Natural killer cell (primary cell): ENCODE measurements at regions not wholly inside any gene's neighbourhood (a gene's known extent, or its start where the extent isn't known, plus 50 kb on each side); places are given as distances from the start of the nearest gene placed in this dataset.

Experiments used
- ATAC-seq, 3 donors: fragments of 150-1000 bp in 2 of 3; fragments of 200-7000 bp in 1 of 3; cut with Tn5 transposase; 1 replicate in 1 of 3; 2 replicates in 2 of 3; pipeline ENCODE4 v1.10.0; 2021; ENCODE audit warnings: mild to moderate bottlenecking in 2 of 3, moderate library complexity in 2 of 3
- DNase-seq, 2 donors: peaks; one replicate each; pipeline versions ENCODE4 v3.0.0 to v3.0.0-alpha.2; 2013 to 2021; ENCODE audit warnings: mixed read lengths in 1 of 2
- H3K27ac ChIP-seq: one replicate; pipeline ENCODE4 v1.5.1; 2013; ENCODE audit warnings: mild to moderate bottlenecking, low read length
- H3K27me3 ChIP-seq: one replicate; pipeline ENCODE4 v1.6.1; 2013; ENCODE audit warnings: low read length; ENCODE audit not compliant: control insufficient read depth, insufficient read depth
- H3K36me3 ChIP-seq: one replicate; pipeline ENCODE4 v1.6.1; 2013; ENCODE audit warnings: low read length; ENCODE audit not compliant: control insufficient read depth, insufficient read depth
- H3K4me1 ChIP-seq: one replicate; pipeline ENCODE4 v1.6.1; 2013; ENCODE audit warnings: low read length; ENCODE audit not compliant: control insufficient read depth, insufficient read depth
- H3K4me3 ChIP-seq: one replicate; pipeline ENCODE4 v1.5.1; 2013; ENCODE audit warnings: low read length
- H3K9me3 ChIP-seq: one replicate; pipeline ENCODE4 v1.6.1; 2013; ENCODE audit warnings: low read length; ENCODE audit not compliant: control insufficient read depth, insufficient read depth
- H3K27ac Mint-ChIP-seq, 2 donors: one replicate each; pipeline ENCODE4 v1.8.0; 2022; ENCODE audit warnings: mild to moderate bottlenecking in 2 of 2, mixed read lengths in 2 of 2, moderate library complexity in 1 of 2
- H3K27me3 Mint-ChIP-seq, 2 donors: one replicate each; pipeline ENCODE4 v1.8.0; 2022; ENCODE audit warnings: low read depth in 2 of 2, mixed read lengths in 2 of 2
- H3K36me3 Mint-ChIP-seq: one replicate; pipeline ENCODE4 v1.8.0; 2022; ENCODE audit warnings: mixed read lengths
- H3K4me1 Mint-ChIP-seq, 2 donors: one replicate each; pipeline ENCODE4 v1.8.0; 2022; ENCODE audit warnings: mixed read lengths in 2 of 2
- H3K4me3 Mint-ChIP-seq: one replicate; pipeline ENCODE4 v1.8.0; 2022; ENCODE audit warnings: mild to moderate bottlenecking, moderate library complexity, mixed read lengths
- H3K9me3 Mint-ChIP-seq, 2 donors: one replicate each; pipeline ENCODE4 v1.8.0; 2022; ENCODE audit warnings: mixed read lengths in 2 of 2
- CTCF ChIP-seq: fragments of 200-600 bp; IDR thresholded peaks from one replicate; pipeline ENCODE4 v1.8.0; 2022; ENCODE audit warnings: antibody characterized with exemption
- WGBS: methylation state at CpG from one replicate; pipeline ENCODE4 v1.1.7; 2013; ENCODE audit warnings: missing lambda C conversion rate; ENCODE audit not compliant: insufficient coverage; 5-methylcytosine and 5-hydroxymethylcytosine counted together
- intact Hi-C: fragments of 100-400 bp; cut with micrococcal nuclease; formaldehyde crosslinking; loops from one replicate; pipeline ENCODE4 v1.14.2; 2022

GRCh38 chr16:66224186-66224585 lies 142.3 kb upstream of the CDH5 start:
- intact Hi-C loops = no loop called here
- ATAC-seq (no peak), DNase-seq (no peak)
- Mint-ChIP-seq H3K9me3 (no peaks in the 10 kb centered on the region), H3K4me1 (peaks cover 0 to 3% of the 10 kb centered on the region in 2 donors), H3K27ac (no peak overlapping the region), H3K36me3 (no peaks in the 10 kb centered on the region), H3K27me3 (peaks cover 0 to 4% of the 10 kb centered on the region in 2 donors), H3K4me3 (no peak overlapping the region)
- WGBS = 50% methylated on average over 2 of the region's 2 CpGs
- H3K4me3 ChIP-seq = no peak overlapping the region
- H3K36me3 ChIP-seq = no peaks in the 10 kb centered on the region
- no peaks in the 10 kb centered on the region for H3K9me3 ChIP-seq
- no peaks in the 10 kb centered on the region for H3K27me3 ChIP-seq
- H3K4me1 ChIP-seq = peaks cover 5% of the 10 kb centered on the region
- no peak for TF ChIP-seq CTCF
- no peak overlapping the region for H3K27ac ChIP-seq

GRCh38 chr16:66223176-66223780 lies 143.2 kb upstream of the CDH5 start:
- no peak for TF ChIP-seq CTCF
- Histone ChIP-seq H3K9me3 (no peaks in the 10 kb centered on the region), H3K27ac (no peak overlapping the region), H3K4me1 (no peaks in the 10 kb centered on the region), H3K4me3 (no peak overlapping the region), H3K36me3 (no peaks in the 10 kb centered on the region), H3K27me3 (no peaks in the 10 kb centered on the region)
- no peak for DNase-seq
- Mint-ChIP-seq H3K9me3 (no peaks in the 10 kb centered on the region), H3K36me3 (no peaks in the 10 kb centered on the region), H3K27me3 (peaks cover 6% of the 10 kb centered on the region in 2 donors), H3K27ac (no peak overlapping the region), H3K4me1 (no peaks in the 10 kb centered on the region), H3K4me3 (no peak overlapping the region)
- intact Hi-C loops = no loop called here
- WGBS = 47% methylated on average over 5 of the region's 8 CpGs
- ATAC-seq = no peak

- WGBS = 86% methylated on average over 1 of the region's 1 CpG
- Histone ChIP-seq H3K36me3 (no peaks in the 10 kb centered on the region), H3K4me1 (no peaks in the 10 kb centered on the region), H3K27ac (no peak overlapping the region), H3K9me3 (no peaks in the 10 kb centered on the region), H3K27me3 (no peaks in the 10 kb centered on the region), H3K4me3 (no peak overlapping the region)
- H3K27me3 Mint-ChIP-seq = peaks cover 6 to 9% of the 10 kb centered on the region in 2 donors
- no peak for TF ChIP-seq CTCF
- no peaks in the 10 kb centered on the region for H3K36me3 Mint-ChIP-seq
- H3K4me1 Mint-ChIP-seq = no peaks in the 10 kb centered on the region
- H3K4me3 Mint-ChIP-seq = no peak overlapping the region
- no peaks in the 10 kb centered on the region for H3K9me3 Mint-ChIP-seq
- ATAC-seq (no peak), DNase-seq (no peak)
- intact Hi-C loops = no loop called here
- no peak overlapping the region for H3K27ac Mint-ChIP-seq
Observed at GRCh38 chr16:66222756-66223155, 143.7 kb upstream of the CDH5 start.

GRCh38 chr16:66220702-66221101 lies 145.8 kb upstream of the CDH5 start:
- H3K27ac Mint-ChIP-seq = no peak overlapping the region
- Histone ChIP-seq H3K9me3 (no peaks in the 10 kb centered on the region), H3K4me1 (no peaks in the 10 kb centered on the region), H3K4me3 (no peak overlapping the region), H3K27ac (no peak overlapping the region), H3K36me3 (no peaks in the 10 kb centered on the region), H3K27me3 (no peaks in the 10 kb centered on the region)
- 5% methylated on average over 6 of the region's 6 CpGs for WGBS
- intact Hi-C loops = no loop called here
- H3K4me3 Mint-ChIP-seq = no peak overlapping the region
- no peaks in the 10 kb centered on the region for H3K4me1 Mint-ChIP-seq
- ATAC-seq (no peak), DNase-seq (no peak)
- H3K9me3 Mint-ChIP-seq = no peaks in the 10 kb centered on the region
- no peak for TF ChIP-seq CTCF
- peaks cover 6 to 16% of the 10 kb centered on the region in 2 donors for H3K27me3 Mint-ChIP-seq
- no peaks in the 10 kb centered on the region for H3K36me3 Mint-ChIP-seq
